Right lobe of liver (tissue), 6 donors: ENCODE measurements at regions not wholly inside any gene's neighbourhood (a gene's known extent, or its start where the extent isn't known, plus 50 kb on each side); places are given as distances from the start of the nearest gene placed in this dataset.

Experiments
- ATAC-seq, 4 donors: fragments of 200-7000 bp; cut with Tn5 transposase; one replicate each; pipeline ENCODE4 v1.9.1; 2020; ENCODE audit warnings: mild to moderate bottlenecking in 4 of 4, moderate library complexity in 4 of 4
- DNase-seq, 3 donors: peaks; one replicate each; pipeline ENCODE4 v3.0.0-alpha.2; 2020
- H3K27ac ChIP-seq, 3 donors: fragments of 200-600 bp; one replicate each; pipeline ENCODE4 v1.8.0; 2022
- H3K27me3 ChIP-seq, 2 donors: fragments of 200-600 bp; one replicate each; pipeline ENCODE4 v1.8.0; 2022
- H3K36me3 ChIP-seq, 4 donors: fragments of 200-600 bp; sonication (generic) in 1 of 4; one replicate each; pipeline versions ENCODE4 v1.5.1 to v1.8.0; 2017 to 2022; ENCODE audit warnings: control low read depth in 1 of 4
- H3K4me1 ChIP-seq, 4 donors: fragments of 200-600 bp; sonication (generic) in 1 of 4; one replicate each; pipeline versions ENCODE4 v1.5.1 to v1.8.0; 2017 to 2022; ENCODE audit warnings: control low read depth in 1 of 4
- H3K4me3 ChIP-seq, 3 donors: fragments of 200-600 bp; one replicate each; pipeline ENCODE4 v1.8.0; 2022
- H3K9me3 ChIP-seq, 4 donors: fragments of 200-600 bp; sonication (generic) in 1 of 4; one replicate each; pipeline versions ENCODE4 v1.5.1 to v1.8.0; 2017 to 2022; ENCODE audit warnings: control low read depth in 1 of 4
- CTCF ChIP-seq, 4 donors: fragments of 200-600 bp in 3 of 4; fragments of 450-650 bp in 1 of 4; IDR thresholded peaks; one replicate each; pipeline versions ENCODE4 v1.5.1 to v1.8.0; 2016 to 2022; ENCODE audit warnings: antibody characterized with exemption in 4 of 4, mild to moderate bottlenecking in 2 of 4
- POLR2A ChIP-seq: fragments of 450-650 bp; IDR thresholded peaks from one replicate; pipeline ENCODE4 v1.6.1; 2017; ENCODE audit warnings: antibody characterized with exemption, mild to moderate bottlenecking
- WGBS: methylation state at CpG from one replicate; pipeline ENCODE4 v1.1.6; 2018; ENCODE audit warnings: low coverage, low lambda C conversion rate; ENCODE audit not compliant: insufficient coverage; ENCODE audit errors: missing lambda C conversion rate; 5-methylcytosine and 5-hydroxymethylcytosine counted together
- intact Hi-C, 2 donors: fragments of 100-400 bp; cut with DNase I; formaldehyde crosslinking; loops; one replicate each; pipeline versions ENCODE4 v1.11.2 to v1.14.1; 2022
- donor health status: DM: no; HTN: yes; CAD: no.
- donor health status: DM: no; HTN: no; CAD: no.
- donor health status: DM: no; HTN: no; CAD: no.
- donor health status: DM: no; HTN: yes; CAD: no.
- donor health status: DM: no; HTN: yes; CAD: no.

- ATAC-seq, result no peak
- Histone ChIP-seq H3K27ac (no peak overlapping the region), H3K4me3 (no peak overlapping the region), H3K27me3 (no peaks in the 10 kb centered on the region), H3K4me1 (no peaks in the 10 kb centered on the region), H3K36me3 (no peaks in the 10 kb centered on the region), H3K9me3 (no peaks in the 10 kb centered on the region)
- 50% methylated on average over 1 of the region's 1 CpG for WGBS
- TF ChIP-seq POLR2A, result no peak
- no peak for TF ChIP-seq CTCF (IDR thresholded peaks at IDR 0.05)
- DNase-seq, result no peak
- intact Hi-C loops, result no loop called here
Measured at GRCh38 chr7:118753479-118753878, 529.0 kb downstream of the ANKRD7 start.

- TF ChIP-seq CTCF (IDR thresholded peaks at IDR 0.05) (no peak), POLR2A (no peak)
- Histone ChIP-seq H3K27me3 (no peaks in the 10 kb centered on the region), H3K9me3 (no peaks in the 10 kb centered on the region), H3K36me3 (no peaks in the 10 kb centered on the region), H3K27ac (no peak overlapping the region), H3K4me3 (no peak overlapping the region), H3K4me1 (no peaks in the 10 kb centered on the region)
- DNase-seq (no peak), ATAC-seq (no peak)
- intact Hi-C loops, result no loop called here
- 32% methylated on average over 3 of the region's 3 CpGs for WGBS
Measured at GRCh38 chr7:118754608-118755007, 530.1 kb downstream of the ANKRD7 start.

GRCh38 chr7:118755067-118755625 lies 530.6 kb downstream of the ANKRD7 start:
- no peaks in the 10 kb centered on the region for H3K4me1 ChIP-seq
- DNase-seq, result no peak

GRCh38 chr7:118757066-118757465 lies 532.6 kb downstream of the ANKRD7 start:
- ATAC-seq, result no peak
- TF ChIP-seq CTCF (IDR thresholded peaks at IDR 0.05) (no peak), POLR2A (no peak)
- no peaks in the 10 kb centered on the region for H3K36me3 ChIP-seq
- no peaks in the 10 kb centered on the region for H3K4me1 ChIP-seq
- no peak for DNase-seq
- intact Hi-C loops, result no loop called here
- H3K4me3 ChIP-seq, result no peak overlapping the region
- 55% methylated on average over 3 of the region's 3 CpGs for WGBS
- H3K9me3 ChIP-seq, result no peaks in the 10 kb centered on the region
- H3K27me3 ChIP-seq, result no peaks in the 10 kb centered on the region
- H3K27ac ChIP-seq, result no peak overlapping the region

More at GRCh38 chr7:118755067-118755625, 530.6 kb downstream of the ANKRD7 start:
- no peak for ATAC-seq
- Histone ChIP-seq H3K36me3 (no peaks in the 10 kb centered on the region), H3K27me3 (no peaks in the 10 kb centered on the region), H3K27ac (no peak overlapping the region), H3K4me3 (no peak overlapping the region), H3K9me3 (no peaks in the 10 kb centered on the region)
- TF ChIP-seq POLR2A (no peak), CTCF (IDR thresholded peaks at IDR 0.05) (no peak)
- intact Hi-C loops, result no loop called here
- WGBS, result 47% methylated on average over 2 of the region's 3 CpGs

- H3K4me1 ChIP-seq, result no peaks in the 10 kb centered on the region
- H3K36me3 ChIP-seq, result no peaks in the 10 kb centered on the region
- intact Hi-C loops, result no loop called here
- H3K27me3 ChIP-seq, result no peaks in the 10 kb centered on the region
- TF ChIP-seq CTCF (IDR thresholded peaks at IDR 0.05), result no peak
- TF ChIP-seq POLR2A, result no peak
- DNase-seq (no peak), ATAC-seq (no peak)
- H3K27ac ChIP-seq, result no peak overlapping the region
- no peaks in the 10 kb centered on the region for H3K9me3 ChIP-seq
- no peak overlapping the region for H3K4me3 ChIP-seq
Measured at GRCh38 chr7:118758582-118758981, 534.1 kb downstream of the ANKRD7 start.
